GM12872 (cell line): ENCODE measurements at regions not wholly inside any gene's neighbourhood (a gene's known extent, or its start where the extent isn't known, plus 50 kb on each side); places are given as distances from the start of the nearest gene placed in this dataset.

Experiments used
- CTCF ChIP-seq: IDR thresholded peaks from 3 replicates; pipeline ENCODE4 v1.5.1; 2011; ENCODE audit warnings: low read depth, mild to moderate bottlenecking, low read length, moderate library complexity; ENCODE audit not compliant: insufficient read depth

- no peak for TF ChIP-seq CTCF
These were observed 70.2 kb upstream of the CDH6 start for GRCh38 chr5:31122998-31123951.

GRCh38 chr5:31121224-31121623 is 72.3 kb upstream of the CDH6 start:
- no peak for TF ChIP-seq CTCF

- no peak for TF ChIP-seq CTCF
These were observed 72.9 kb upstream of the CDH6 start for GRCh38 chr5:31120642-31120948.

- no peak for TF ChIP-seq CTCF
These were observed 73.4 kb upstream of the CDH6 start for GRCh38 chr5:31119938-31120641.

- no peak for TF ChIP-seq CTCF
These were observed 76.9 kb upstream of the CDH6 start for GRCh38 chr5:31116466-31117031.

GRCh38 chr5:31114817-31115216 is 78.7 kb upstream of the CDH6 start:
- no peak for TF ChIP-seq CTCF

- TF ChIP-seq CTCF = no peak
These were observed 79.7 kb upstream of the CDH6 start for GRCh38 chr5:31113666-31114350.
